ENCODE measurements at regions not wholly inside any gene's neighbourhood (a gene's known extent, or its start where the extent isn't known, plus 50 kb on each side); places are given as distances from the start of the nearest gene placed in this dataset.

DNA sequence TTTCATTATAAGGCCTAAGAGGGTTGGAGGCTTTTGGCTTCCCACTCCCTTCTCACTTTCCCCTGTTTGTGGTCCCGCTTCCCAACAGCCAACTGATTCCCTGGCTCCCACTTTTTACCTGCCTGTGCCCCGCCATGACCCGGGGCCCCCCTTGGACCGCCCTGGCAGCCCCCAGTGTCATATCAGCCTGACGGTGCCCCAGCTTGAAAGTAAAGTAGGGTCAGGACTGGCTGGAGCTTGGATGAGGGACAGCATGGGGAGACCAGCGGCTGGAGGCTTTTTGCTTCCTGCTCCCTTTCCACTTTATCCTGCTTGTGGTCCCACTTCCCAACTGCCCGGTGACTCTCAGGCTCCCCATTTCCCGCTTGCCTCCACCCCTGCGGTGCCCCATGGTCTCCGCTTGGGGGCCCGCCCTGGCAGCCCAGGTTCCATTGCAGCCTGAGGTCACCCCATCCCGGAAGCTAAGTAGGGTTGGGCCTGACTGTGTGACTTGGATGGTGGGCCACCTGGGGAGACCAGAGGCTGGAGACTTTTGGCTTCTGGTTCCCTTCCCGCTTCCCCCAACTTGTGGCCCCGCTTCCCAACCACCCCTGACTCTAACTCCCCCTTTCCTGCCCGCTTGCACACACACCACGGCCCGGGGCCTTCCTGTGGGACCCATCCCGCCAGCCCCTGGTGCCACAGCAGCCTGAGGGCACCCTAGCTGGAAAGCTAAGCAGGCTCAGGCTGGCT, 2274.7 kb downstream of the TP53TG3F start:
- DNase-seq (ENCODE audit: low read depth) (no peak), FAIRE-seq (no peak)
- Histone ChIP-seq H3K4me3 (ENCODE audit: low read depth, low read length) (no peak overlapping the region), H3K27me3 (ENCODE audit: control insufficient read depth, insufficient read depth, low read length) (no peaks in the 10 kb centered on the region), H3K36me3 (ENCODE audit: control insufficient read depth, insufficient read depth, low read length) (no peaks in the 10 kb centered on the region)
- TF ChIP-seq CTCF (IDR thresholded peaks at IDR 0.05; ENCODE audit: insufficient read depth, low read length, severe bottlenecking): no peak

GRCh38 chr16:35734728-35735402, 2275.5 kb downstream of the TP53TG3F start:
- H3K27me3 ChIP-seq (ENCODE audit: control insufficient read depth, insufficient read depth, low read length): no peaks in the 10 kb centered on the region
- no peak overlapping the region for H3K4me3 ChIP-seq (ENCODE audit: low read depth, low read length)
- FAIRE-seq: no peak
- H3K36me3 ChIP-seq (ENCODE audit: control insufficient read depth, insufficient read depth, low read length): no peaks in the 10 kb centered on the region
- no peak for TF ChIP-seq CTCF (IDR thresholded peaks at IDR 0.05; ENCODE audit: insufficient read depth, low read length, severe bottlenecking)
- DNase-seq (ENCODE audit: low read depth): no peak

DNA sequence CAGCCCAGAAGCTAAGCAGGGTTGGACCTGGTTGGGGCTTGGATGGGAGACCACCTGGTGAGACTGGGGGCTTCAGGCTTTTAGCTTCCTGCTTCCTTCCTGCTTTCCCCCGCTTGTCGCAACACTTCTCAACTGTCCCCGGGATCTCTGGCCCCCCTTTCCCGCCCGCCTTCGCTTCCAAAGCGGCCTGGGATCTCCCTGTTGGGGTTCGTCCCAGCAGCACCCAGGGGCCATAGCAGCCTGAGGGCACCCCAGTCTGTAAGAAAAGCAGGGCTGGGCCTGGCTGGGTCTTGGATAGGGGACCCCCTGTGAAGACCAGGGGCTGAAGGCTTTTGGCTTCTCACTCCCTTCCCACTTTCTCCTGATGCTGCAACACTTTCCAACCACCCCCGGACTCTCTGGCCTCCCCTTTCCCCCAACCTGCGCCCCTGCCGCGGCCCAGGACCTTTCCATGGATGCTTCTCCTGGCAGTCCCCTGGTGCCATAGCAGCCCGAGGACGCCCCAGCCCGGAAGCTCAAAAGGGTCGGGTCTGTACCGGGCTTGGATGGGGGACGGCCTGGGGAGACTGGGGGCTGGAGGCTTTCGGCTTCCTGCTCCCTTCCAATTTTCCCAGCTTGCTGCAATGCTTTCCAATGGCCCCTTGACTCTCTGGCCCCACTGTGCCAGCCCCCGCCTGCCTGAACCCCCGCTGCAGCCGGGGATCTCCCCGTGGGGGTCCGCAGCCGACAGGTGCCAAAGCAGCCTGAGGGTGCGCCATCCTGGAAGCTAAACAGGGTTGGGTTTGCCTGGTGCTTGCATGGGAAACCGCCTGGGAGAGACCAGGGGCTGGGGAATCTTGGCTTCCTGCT, 2276.2 kb downstream of the TP53TG3F start:
- FAIRE-seq (no peak), DNase-seq (ENCODE audit: low read depth) (no peak)
- no peak for TF ChIP-seq CTCF (IDR thresholded peaks at IDR 0.05; ENCODE audit: insufficient read depth, low read length, severe bottlenecking)
- Histone ChIP-seq H3K27me3 (ENCODE audit: control insufficient read depth, insufficient read depth, low read length) (no peaks in the 10 kb centered on the region), H3K36me3 (ENCODE audit: control insufficient read depth, insufficient read depth, low read length) (no peaks in the 10 kb centered on the region), H3K4me3 (ENCODE audit: low read depth, low read length) (no peak overlapping the region)

- no peak overlapping the region for H3K4me3 ChIP-seq (ENCODE audit: low read depth, low read length)
- FAIRE-seq: no peak
- TF ChIP-seq CTCF (IDR thresholded peaks at IDR 0.05; ENCODE audit: insufficient read depth, low read length, severe bottlenecking): no peak
Measured at GRCh38 chr16:35736546-35736945, 2277.1 kb downstream of the TP53TG3F start.

DNA sequence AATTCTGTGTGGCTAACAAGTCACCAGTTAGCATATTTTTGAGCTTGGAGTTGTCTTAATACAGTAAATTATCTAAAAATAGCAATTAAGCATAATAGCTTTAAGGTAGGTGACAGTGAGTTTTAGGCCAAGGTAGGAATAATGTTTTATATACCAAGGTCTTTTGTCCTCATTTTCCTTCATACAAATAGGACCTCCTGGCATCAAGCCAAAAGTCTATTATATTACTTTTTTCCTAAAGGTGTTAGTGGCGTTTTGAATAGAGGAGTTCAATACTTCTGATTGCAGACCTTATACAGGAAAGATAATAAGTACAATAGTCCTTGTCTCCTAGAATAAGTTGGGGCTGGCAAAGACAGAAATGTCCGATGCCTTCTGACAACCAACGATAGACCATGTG, 2277.7 kb downstream of the TP53TG3F start:
- FAIRE-seq (no peak), DNase-seq (ENCODE audit: low read depth) (no peak)
- H3K36me3 ChIP-seq (ENCODE audit: control insufficient read depth, insufficient read depth, low read length): no peaks in the 10 kb centered on the region
- H3K27me3 ChIP-seq (ENCODE audit: control insufficient read depth, insufficient read depth, low read length): no peaks in the 10 kb centered on the region
- TF ChIP-seq CTCF (IDR thresholded peaks at IDR 0.05; ENCODE audit: insufficient read depth, low read length, severe bottlenecking): no peak
- H3K4me3 ChIP-seq (ENCODE audit: low read depth, low read length): no peak overlapping the region

More at GRCh38 chr16:35736546-35736945, 2277.1 kb downstream of the TP53TG3F start:
- Histone ChIP-seq H3K27me3 (ENCODE audit: control insufficient read depth, insufficient read depth, low read length) (no peaks in the 10 kb centered on the region), H3K36me3 (ENCODE audit: control insufficient read depth, insufficient read depth, low read length) (no peaks in the 10 kb centered on the region)
- DNase-seq (ENCODE audit: low read depth): no peak
